NCI-H526 (cell line): ENCODE measurements at regions not wholly inside any gene's neighbourhood (a gene's known extent, or its start where the extent isn't known, plus 50 kb on each side); places are given as distances from the start of the nearest gene placed in this dataset.

Source experiments
- DNase-seq, 2 experiments: peaks; one replicate each; lab custom pipeline; 2025; lab: John Stamatoyannopoulos, UW

- DNase-seq: no peak
Measured at GRCh38 chr19:56947206-56947605, 106.7 kb upstream of the PEG3 start.

GRCh38 chr19:56949626-56950025, 109.1 kb upstream of the PEG3 start:
- no peak for DNase-seq

DNA sequence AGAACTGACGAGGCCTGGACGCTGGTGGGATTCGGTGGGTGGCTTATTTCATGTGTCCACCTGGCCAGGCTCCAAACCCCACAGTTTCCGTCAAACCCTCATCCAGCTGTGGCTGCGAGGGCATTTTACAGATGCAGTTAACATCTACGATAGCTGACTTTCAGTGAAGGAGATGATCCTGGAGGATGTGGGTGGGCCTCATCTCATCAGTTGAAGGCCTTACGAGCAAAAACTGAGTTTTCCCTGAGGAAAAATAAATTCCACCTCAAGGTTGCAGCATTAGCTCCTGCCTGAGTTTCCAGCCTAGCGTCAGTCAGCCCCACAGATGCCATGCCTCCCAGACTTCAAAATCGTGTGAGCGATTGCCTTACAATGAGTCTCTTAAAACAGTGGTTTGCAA, 111.1 kb upstream of the PEG3 start:
- no peak for DNase-seq

- DNase-seq: no peak
Measured at GRCh38 chr19:56953470-56953869, 112.9 kb upstream of the PEG3 start.

GRCh38 chr19:56955637-56956216, 115.2 kb upstream of the PEG3 start:
- no peak for DNase-seq

GRCh38 chr19:56956503-56957226, 116.1 kb upstream of the PEG3 start:
- DNase-seq: no peak

DNA sequence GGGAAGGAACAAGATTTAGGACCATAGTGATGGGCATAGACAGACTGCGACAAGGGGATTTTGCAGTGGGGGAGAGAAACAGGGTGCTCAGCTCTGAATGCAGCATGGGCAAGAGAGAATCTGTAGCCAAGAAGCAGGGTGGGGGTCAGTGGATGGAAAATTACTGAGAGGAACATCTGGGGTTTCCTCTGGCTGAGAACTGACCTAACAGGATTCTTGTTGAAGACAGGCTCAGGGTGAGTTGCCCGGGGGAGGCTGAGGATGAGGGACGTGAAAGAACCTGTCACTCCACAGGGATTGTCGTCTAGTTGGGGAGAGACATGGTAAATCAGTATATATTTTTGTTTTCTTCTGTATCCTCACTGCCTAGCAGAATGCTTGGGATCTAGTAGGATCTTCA, 118.7 kb upstream of the PEG3 start:
- DNase-seq: no peak

GRCh38 chr19:56960959-56961543, 120.5 kb upstream of the PEG3 start:
- DNase-seq: no peak

DNA sequence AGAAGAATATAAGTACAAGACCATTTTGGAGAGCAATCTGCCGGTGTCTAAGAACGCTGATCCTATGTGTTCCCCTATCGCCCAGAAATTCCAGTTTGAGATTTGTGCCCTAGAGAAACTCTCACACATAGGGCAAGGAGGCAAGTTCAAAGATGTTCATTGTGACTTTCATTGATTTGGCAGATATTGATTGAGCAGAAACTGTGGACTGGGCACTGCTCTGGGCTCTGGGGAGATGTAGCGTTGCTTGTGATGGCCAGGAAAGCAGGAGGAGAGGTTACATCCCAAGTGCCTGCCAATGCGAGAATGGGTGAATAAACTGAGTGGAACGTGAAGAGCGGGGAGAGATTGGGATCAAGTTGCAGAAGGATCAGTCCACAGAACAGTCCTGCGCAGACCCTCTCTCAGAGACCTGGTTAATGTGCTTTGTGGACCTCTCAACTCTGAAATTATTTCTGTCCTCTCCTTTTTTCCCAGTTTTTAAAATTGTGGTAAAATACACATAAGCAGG, 123.9 kb upstream of the PEG3 start:
- DNase-seq: no peak

DNA sequence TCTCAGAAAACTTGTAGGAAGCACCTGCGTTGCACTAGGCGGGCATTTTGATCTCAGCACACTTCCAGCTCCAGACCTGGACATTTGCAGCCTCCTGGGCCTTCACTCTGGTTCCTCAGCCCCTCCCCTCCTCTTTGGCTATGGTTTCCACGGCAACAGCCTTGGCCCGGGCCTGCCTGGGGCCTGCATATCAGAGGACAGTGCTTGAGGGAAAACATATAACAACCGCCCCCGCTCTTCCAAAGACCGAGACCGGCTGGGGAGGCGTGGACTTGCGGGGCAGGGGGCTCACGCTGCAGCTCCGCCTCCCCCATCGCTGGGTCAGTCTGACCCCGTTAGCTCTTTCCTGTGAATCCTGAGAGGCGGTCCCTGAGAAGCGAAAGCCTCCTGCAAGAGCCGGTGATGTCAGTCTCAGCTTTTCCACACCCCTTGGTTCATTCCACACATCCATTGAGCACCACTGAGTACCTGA, 125.7 kb upstream of the PEG3 start:
- DNase-seq: no peak

DNA sequence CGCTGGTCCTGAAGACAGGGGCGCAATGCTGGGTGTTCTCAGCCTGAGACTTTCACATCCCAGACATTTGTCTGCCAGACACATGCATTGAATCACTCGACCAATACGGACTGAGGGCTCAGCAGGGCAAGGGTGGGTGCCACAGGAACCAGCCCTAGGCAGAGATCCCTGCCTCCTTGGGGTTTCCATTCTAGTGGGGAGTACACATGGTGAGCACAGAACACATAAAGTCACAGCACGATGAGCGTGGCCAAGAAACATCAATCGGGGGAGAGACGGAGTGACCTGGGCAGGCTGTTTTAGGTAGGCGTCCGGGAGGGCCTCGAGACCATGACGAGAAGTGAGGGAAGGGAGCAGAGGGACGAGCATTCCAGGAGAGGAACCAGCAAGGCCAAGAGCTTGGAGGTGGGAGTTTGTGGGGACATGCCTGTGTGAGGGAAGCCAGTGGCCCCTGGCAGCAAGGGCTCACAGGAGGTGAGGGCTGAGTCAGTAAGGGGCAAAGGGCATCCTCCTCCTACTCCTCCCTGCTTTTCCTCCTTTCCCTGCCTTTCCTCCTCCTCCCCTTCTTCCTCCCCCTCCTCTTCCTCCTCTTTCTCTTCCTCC, 126.3 kb upstream of the PEG3 start:
- no peak for DNase-seq

GRCh38 chr19:56969156-56969555, 128.6 kb upstream of the PEG3 start:
- DNase-seq: no peak

GRCh38 chr19:56969759-56970178, 129.2 kb upstream of the PEG3 start:
- DNase-seq: no peak

DNA sequence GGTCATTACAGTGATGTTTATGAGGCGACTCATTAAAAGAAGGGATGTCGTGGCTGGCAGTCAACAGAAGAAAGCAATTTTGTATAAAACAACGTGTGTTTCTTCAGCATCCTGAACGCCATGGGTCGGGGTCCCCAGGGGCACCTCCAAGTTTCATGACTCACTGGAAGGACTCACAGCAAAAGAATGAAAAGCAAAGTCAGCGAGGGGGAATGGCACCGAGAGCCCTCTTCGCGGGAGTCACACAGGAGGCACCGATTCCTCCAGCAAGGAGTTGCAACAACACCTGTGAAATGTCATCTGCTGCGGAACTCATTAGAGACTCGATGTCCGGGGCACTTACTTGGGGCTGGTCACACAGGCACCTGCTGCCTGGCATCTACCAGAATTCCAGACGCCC, 130.7 kb upstream of the PEG3 start:
- DNase-seq: no peak

- no peak for DNase-seq
Measured at GRCh38 chr19:56972291-56972841, 131.8 kb upstream of the PEG3 start.

DNA sequence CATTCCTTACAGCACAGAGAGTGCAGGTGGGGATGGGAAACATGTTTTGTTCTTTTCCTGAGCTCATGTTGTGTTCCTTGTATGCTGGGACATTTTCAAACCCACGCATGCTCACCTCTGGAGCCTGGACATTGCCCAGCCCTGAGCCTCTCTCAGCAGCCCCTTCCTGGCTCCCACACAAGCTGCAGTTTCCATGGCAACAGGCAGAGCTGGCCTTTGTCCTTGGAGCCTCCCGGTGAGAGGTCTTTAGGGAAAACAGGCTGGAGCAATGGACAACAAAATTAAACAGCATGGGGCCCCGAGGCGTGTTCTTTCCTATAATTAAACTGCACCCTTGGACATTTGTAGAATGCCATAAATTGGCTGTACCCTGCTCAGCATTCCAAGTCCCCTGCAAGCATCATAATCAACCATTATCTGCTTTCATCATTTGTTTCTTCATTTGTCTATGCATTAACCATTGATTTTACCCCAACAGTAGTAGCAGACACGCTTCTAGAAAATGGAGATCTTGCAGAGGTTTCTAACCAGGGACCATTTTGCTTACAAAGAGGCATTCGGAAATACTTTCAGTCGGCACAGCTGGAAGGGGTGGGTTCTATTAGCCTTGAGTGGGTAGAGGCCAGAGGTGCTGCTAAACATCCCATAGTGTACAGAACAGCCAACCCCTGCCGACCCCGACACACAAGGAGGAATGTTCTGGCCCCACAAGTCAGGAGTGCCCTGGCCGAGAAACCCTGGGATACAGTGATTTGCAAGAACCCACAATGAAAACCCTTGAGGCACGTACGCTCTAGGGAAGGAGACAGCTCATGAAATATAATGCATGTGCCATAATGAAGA, 133.4 kb upstream of the PEG3 start:
- no peak for DNase-seq

GRCh38 chr19:56974556-56975207, 134.2 kb upstream of the PEG3 start:
- DNase-seq: no peak

DNA sequence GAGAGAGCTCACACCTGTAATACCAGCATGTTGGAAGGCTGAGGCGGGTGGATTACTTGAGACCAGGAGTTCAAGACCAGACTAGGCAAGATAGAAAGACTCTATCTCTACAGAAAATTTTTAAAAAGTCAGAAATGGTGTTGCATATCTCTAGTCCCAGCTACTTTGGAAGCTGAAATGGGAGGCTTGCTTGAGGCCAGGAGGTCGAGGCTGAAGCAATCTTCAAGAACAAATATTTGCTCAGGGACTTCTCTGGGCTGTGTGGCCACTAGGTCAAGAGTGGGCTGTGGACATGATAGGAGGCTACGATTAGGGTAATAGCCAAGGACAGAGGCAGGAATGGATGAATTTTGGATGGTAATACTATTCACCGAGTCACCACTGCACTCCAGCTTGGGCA, 135.8 kb upstream of the PEG3 start:
- DNase-seq: no peak

GRCh38 chr19:56976995-56977906, 136.7 kb upstream of the PEG3 start:
- no peak for DNase-seq

DNA sequence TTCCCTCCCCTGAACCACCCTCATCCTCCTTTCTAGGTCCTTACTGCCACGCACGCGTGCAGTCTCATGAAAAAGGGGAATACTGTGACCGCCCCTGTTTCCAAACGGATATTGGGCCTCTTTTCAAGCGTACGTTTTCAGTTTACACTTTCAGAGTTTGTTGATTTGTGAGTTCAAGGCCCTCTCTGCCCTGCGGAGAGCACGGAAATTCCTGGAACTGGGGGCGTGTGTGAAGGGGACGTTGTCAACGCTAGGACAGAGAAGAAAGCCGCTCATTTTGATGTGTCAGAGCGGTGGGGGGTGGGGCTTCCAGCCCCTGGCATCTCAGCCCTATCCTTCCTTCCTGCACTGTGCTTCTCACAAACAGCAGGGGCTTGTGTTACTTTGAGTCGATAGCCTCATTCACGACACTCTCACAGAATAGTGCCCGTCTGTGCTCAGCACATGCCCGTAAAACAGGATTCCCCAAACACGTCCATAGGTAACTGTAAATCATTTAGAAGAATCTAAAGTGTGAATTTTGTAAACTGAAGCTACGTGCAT, 137.6 kb upstream of the PEG3 start:
- DNase-seq: no peak
